ENCODE measurements at regions not wholly inside any gene's neighbourhood (a gene's known extent, or its start where the extent isn't known, plus 50 kb on each side); places are given as distances from the start of the nearest gene placed in this dataset.
A peak's percentile ranks its signal among the peaks of the same experiment; 100 is the strongest.

DNA sequence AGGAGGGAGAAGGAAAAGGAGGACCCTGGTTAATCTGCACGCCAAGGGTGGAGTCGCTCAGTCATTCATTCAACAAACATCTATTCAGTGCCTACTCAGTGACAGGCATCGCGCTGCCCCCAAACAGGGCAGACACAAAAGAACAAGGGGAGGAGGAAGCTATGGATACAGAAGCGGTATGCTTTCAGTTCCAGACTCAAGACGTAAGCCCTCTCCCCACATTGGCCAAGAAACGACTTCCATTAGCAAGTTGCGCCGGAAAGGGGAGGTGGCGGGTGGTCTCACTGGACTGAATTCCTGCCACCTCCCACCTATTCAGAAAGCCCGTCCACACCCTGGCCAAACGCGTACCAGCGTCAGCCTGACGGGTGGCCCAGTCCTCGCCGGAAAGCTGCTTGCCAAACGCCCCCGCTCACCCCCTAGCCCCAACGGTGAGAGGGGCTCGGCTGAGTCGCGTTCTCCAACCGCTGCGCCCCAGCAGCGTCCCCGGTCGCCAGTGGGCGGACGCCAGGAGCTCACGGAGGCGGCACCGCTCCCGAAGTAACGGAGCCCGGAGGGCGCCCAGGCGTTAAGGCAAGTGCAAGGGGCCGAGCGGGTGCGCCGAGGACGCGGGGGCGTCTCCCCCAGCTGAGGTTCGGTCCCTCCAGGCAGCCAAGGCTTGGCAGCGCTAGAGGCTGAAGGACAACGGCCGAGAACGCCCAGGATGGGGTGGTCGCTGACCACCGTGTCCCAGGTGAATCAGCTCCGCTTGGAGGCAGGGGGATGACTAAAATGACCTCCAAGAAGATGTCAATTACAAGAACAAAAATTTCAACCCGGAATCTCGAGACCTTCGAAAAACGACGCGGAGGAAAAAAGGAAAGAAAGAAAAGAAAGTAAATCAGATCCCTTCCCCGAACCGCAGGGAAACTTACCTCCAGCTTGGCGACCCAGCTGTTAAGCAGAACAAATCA, 470.7 kb downstream of the SOX9 start:
- DNase-seq: peak; percentile 17

DNA sequence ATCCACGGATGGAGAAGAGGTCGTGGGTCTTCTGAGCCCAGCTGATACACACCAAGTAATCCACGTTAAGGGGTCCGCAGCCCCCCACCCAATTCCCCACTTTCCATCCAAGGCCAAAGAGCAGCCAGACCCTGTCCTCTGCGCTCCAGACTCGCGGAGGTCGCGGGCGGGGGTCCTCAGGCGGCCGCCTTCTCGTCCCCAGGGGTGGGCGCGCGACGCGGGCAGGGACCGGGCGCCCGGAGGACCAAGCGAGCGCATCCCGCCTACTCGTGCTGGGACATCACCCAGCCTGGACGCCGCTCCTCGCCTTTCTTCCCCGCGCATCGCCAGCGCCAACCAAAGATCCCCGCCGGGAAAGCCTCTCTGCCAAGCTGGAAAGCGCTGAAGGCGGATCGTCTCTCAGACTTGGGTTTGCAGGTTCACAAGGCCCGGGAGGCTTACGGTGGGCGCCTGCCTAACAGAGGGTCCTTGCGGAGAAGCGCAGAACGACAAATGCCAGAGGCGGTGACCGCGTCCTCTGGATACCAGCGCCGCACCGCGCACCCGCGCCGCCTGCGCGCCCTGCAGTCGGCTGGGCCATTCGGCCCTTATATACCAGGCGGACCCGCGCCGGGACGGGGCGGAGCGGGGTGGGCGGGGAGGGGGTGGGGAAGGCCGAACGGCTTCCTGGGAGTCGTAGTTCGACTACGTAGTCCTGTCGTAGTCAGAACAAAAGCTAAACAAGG, 471.6 kb downstream of the SOX9 start:
- peak; percentile 80 for DNase-seq

DNA sequence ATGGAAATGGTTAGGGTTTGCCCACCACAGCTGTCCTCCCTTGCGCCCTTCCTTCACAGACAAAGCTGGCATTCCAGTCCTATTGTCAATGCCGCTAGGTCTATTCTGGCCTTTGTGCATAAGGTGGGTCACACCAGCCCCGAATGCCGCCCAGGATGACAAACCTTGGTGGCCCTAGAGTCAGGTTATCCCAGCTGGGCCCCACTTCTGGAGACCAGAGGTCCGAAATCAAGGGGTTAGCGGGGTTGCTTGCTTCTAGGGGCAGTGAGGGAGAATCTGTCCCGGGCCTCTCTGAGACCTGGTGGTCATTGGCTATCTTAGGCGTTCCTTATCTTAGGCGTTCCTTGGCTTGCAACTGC, 472.1 kb downstream of the SOX9 start:
- DNase-seq: no peak

GRCh38 chr17:72594248-72594647, 473.4 kb downstream of the SOX9 start:
- no peak for DNase-seq

All from hematopoietic multipotent progenitor cell treated with erythropoietin and hydrocortisone succinate and interleukin-3 and kit ligand, for 6 days (in vitro differentiated cells).